ENCODE measurements at regions not wholly inside any gene's neighbourhood (a gene's known extent, or its start where the extent isn't known, plus 50 kb on each side); places are given as distances from the start of the nearest gene placed in this dataset.

- no peak for DNase-seq
Measured at GRCh38 chr5:5983261-5983980, 394.9 kb downstream of the MED10 start.

GRCh38 chr5:5981562-5981961 lies 396.8 kb downstream of the MED10 start:
- no peak for DNase-seq

GRCh38 chr5:5980538-5980895 lies 397.8 kb downstream of the MED10 start:
- DNase-seq, result no peak

DNA sequence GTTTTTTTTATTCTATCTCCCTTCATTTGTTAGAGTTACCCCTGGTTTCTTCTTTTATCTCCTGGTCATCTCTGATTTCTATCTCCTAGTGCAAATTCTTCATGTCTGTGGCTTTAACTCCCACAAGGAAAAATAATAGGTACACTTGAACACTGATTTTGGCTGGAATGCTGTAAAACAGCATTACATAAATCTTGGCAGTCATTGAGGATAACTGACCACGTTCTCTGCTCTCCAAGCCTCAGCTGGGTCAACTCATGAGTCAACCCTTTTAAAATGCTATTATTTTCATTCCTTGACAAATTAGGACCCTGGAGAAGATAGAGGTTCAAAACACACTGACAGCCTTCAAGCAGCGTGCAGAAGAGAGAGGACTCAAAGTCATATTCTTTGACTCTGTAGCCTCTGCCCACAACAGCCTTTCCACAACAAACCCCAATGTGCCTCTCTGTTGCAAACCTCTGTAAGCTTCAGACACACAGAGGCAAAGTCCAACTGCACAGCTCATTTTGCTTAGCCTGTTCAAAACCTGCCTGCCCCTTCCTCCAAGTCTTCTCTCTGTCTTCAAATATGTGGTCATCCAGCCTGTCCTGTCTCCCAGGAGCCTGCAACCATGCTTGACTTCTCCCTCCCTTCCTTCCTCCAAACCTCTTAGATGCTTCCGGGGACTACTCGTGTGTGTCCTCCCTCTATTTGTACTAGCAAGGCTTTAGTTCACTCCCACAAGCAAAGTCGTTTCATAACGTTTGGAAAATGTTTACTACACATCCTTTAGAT lies 398.4 kb downstream of the MED10 start:
- no peak for DNase-seq

DNA sequence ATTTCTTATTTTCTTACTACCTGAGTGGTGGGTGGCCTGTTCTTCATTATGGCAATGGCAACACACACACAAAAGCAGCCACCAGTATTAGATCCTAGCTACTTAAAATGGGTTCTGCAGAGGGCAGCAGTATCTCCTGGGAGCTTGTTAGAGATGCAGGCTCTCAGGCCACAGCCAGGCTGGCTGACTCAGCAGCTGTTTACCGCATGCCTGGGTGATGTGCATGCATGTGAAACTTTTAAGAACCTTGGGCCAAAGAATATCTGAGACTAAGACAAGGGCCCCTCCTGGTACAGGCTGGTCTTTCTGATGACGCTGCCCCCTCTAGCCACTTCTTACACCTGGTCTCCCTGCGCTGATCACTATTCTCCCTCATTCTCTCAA lies 399.0 kb downstream of the MED10 start:
- DNase-seq, result peak; percentile 3

- no peak for DNase-seq
Measured at GRCh38 chr5:5978501-5979376, 399.6 kb downstream of the MED10 start.

DNA sequence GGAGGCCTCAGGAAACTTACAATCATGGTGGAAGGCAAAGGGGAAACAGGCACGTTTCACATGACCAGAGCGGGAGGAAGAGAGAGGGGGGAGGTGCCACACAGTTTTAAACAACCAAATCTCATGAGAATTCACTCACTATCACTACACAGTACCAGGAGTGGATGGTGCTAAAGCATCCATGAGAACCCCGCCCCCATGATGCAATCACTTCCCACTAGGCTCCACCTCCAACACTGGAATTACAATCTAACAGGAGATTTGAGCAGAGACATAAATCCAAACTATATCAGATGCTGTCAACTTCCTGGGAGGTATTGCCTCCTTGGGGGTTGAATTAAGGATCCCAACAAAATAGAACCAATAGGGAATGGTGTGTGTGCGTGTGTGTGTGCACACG lies 407.1 kb downstream of the MED10 start:
- DNase-seq, result no peak

- DNase-seq, result no peak
Measured at GRCh38 chr5:5969942-5970483, 408.3 kb downstream of the MED10 start.

DNA sequence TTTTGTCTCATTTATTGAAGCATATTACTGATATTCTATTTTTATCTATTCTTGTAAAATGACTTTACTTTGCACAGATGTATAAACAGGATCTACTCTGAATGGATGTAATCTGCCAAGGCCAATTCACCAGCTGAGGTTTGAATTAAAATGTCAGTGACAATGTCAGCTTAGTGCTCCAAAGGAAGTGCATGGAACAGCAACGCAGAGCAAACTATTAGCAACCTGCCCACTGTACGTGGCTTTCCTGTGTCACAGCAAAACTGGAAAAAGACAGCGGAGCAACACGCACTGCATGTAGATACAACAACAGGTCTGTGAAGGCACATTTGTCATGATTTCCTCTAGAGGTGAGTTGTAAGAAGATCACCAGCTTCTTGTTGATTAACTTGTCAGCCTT lies 409.4 kb downstream of the MED10 start:
- no peak for DNase-seq

DNA sequence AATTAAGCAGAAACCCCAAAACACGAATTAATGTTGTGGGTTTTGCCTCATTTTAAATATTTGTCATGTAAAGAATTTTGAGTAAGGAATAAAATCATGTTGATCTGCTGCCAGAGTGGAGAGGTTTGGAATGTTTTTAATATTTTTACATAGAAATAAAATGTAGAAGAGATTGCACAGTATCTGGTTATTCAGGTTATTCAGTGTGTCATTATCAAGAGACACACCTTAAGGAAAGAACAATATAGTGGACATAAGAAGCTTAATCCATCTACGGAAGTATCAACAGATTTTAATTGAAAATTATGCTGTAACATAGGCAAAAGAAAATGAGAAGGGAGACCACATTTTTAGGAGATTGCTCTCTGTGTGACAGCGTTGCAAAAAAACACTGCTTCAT lies 410.4 kb downstream of the MED10 start:
- DNase-seq, result no peak

DNA sequence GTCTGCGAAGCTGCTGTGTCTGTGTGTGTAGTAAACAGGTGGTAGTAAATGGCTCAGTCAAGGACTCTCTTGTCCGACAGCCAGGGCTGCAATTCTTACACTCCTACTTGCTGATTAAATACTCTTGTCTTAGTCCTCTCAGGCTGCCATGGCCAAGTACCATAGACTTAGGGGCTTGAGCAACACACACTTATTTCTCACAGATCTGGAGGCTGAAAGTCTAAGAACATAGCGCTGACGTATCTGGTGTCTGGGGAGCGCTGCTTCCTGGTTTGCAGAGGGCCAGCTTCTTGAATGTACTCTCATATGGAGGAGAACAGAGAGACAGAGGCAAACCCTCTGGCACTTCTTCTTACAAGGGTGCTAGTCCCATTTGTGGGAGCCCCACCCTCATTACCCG lies 411.0 kb downstream of the MED10 start:
- no peak for DNase-seq

- no peak for DNase-seq
Measured at GRCh38 chr5:5965132-5965531, 413.2 kb downstream of the MED10 start.

- no peak for DNase-seq
Measured at GRCh38 chr5:5964347-5964746, 414.0 kb downstream of the MED10 start.

DNA sequence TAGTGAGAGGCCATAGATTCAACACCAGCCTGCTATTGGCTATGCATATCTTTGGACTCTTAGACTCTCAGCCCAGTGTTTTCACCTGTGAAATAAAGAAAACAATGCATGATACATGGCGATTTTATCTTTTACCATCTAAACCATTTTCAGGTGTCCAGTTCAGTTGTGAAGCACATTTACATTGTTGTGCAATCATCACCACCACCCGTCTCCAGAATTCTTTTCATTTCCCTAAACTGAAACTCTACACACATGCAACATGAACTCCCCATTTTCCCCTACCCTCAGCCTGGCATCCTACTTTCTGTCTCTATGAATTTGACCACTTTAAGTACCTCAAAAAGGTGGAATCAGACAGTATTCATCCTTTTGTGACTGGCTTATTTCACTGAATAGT lies 420.6 kb downstream of the MED10 start:
- DNase-seq, result no peak

GRCh38 chr5:5954275-5954598 lies 424.1 kb downstream of the MED10 start:
- no peak for DNase-seq

DNA sequence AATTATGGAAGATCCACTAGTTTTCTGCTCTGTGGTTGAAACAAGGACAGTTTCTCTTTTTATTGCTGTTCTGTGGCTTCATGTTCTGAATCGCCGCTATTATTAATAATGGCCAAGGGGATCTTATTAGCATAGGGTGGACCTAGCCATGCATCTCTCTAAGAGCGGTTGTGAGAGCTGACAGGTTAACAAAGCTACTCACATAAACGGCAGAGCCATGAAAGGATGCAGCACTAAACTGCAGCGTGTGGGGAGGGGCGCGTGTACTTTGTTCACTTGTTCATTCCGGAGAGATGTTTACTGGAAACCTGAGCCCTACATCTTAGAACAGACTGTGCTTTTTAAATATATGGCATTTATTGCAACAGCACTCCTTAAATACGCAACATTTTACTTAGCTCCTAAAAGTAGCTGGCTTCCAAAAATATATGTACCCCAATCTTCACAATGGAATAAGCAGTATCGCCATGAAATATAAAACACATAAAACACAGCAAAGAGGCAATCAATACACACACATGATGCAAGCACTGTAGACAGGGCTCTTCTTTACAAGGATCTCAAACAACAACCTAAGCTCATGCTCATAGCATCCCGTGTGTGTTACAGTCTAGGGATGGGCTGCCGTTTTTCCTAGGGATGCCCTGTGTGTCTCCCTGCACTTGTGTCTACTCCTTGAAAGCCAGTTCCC lies 424.6 kb downstream of the MED10 start:
- no peak for DNase-seq

GRCh38 chr5:5951953-5952352 lies 426.4 kb downstream of the MED10 start:
- no peak for DNase-seq

GRCh38 chr5:5950658-5951057 lies 427.7 kb downstream of the MED10 start:
- DNase-seq, result no peak

GRCh38 chr5:5941486-5941885 lies 436.9 kb downstream of the MED10 start:
- no peak for DNase-seq

DNA sequence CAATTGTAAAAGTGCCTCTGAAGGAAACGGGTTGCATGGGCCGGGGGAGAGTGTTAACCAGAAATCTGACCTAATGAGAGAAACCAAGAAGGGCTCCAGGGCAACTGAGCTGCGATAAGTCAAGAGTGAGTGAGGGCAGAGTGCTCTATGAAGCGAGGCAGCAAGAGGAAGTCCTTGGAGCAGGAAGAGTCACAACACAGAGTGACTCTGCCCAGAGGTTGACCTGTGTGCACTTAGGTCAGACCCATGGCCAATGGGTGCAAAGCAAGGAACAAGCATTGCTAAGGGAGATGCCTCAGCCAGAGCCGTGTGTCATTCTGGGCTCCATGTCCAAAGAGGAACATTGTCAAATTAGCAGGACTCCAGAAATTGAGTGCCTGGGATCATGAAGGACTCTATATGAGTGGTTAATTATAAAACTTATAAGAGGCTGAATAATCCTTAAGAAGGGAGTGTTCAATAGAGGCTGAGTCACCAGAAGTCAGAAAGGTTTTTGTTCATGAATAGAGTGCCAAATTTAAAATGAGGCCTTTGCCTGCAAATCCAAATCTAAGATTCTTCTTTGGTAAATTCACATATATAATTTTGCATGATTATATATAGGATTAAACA lies 438.5 kb downstream of the MED10 start:
- no peak for DNase-seq

DNA sequence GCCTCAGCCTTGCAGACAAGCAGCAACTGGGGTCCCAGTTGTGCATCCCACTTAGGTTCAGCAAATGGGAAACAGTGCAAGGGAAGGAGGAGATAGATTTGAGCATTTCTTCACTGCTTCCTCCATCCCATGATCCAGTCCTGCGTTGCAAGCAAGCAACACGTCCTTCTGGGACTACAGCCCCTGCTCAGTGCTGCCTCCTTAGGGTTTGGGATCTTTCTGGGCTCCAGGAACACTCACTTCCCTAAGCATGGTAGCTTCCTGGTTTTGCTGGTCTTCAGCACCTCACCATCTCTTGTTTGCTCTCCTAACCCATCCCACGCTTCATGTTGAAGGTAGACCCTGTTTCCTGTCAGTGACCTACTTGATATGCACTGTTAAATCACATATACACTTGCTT lies 444.7 kb downstream of the MED10 start:
- no peak for DNase-seq

- no peak for DNase-seq
Measured at GRCh38 chr5:5932824-5933223, 445.5 kb downstream of the MED10 start.

DNA sequence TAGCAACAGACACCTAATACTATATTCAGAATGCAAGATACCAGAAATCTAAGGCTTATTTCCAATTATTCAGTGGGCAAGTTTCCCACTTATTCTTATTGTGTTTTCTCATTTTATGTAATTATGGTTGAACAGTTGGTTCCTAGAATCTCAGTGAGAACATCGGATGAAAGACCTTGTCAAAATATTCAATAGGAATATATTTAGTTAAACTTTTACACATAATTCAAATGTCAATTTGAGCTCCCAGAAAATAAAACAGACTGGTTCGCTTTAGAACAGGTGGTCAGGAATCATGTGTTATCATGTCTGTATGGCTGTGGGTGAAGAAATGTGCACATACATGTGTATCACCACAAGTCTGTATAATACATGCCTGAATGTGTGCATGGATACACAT lies 447.8 kb downstream of the MED10 start:
- DNase-seq, result no peak

Data from fibroblast of skin of right biceps (primary cell).